WTC11 (cell line): ENCODE measurements at regions not wholly inside any gene's neighbourhood (a gene's known extent, or its start where the extent isn't known, plus 50 kb on each side); places are given as distances from the start of the nearest gene placed in this dataset.

Source experiments
- ATAC-seq: fragments of 200-7000 bp; cut with Tn5 transposase; 2 replicates; pipeline ENCODE4 v1.10.0; 2021; ENCODE audit warnings: mild to moderate bottlenecking, moderate library complexity
- CTCF ChIA-PET: fragments of 300-600 bp; sonication (Branson Sonifier 250); formaldehyde crosslinking; loops from one replicate; lab custom pipeline; 2021; ENCODE audit warnings: antibody characterized with exemption; lab: Charles Lee
- POLR2A ChIA-PET: fragments of 350-600 bp; sonication (Branson Sonifier 250); formaldehyde crosslinking; loops from one replicate; lab custom pipeline; 2021; ENCODE audit warnings: antibody characterized with exemption; lab: Charles Lee
- DNase-seq: peaks from one replicate; pipeline ENCODE4 v3.0.0; 2021; ENCODE audit warnings: low spot score
- H3K27ac Mint-ChIP-seq: 2 replicates; pipeline ENCODE4 v1.8.0; 2021; ENCODE audit warnings: mixed read lengths
- H3K27me3 Mint-ChIP-seq: 2 replicates; pipeline ENCODE4 v1.8.0; 2021; ENCODE audit warnings: low read depth, mild to moderate bottlenecking, moderate library complexity, mixed read lengths
- H3K36me3 Mint-ChIP-seq: 2 replicates; pipeline ENCODE4 v1.8.0; 2021; ENCODE audit warnings: mixed read lengths
- H3K4me1 Mint-ChIP-seq: 2 replicates; pipeline ENCODE4 v1.8.0; 2022; ENCODE audit warnings: mixed read lengths
- H3K4me3 Mint-ChIP-seq: 2 replicates; pipeline ENCODE4 v1.8.0; 2021; ENCODE audit warnings: mild to moderate bottlenecking, moderate library complexity, mixed read lengths
- H3K9me3 Mint-ChIP-seq: 2 replicates; pipeline ENCODE4 v1.8.0; 2021; ENCODE audit warnings: mixed read lengths
- ESRRA ChIP-seq: sonication (generic); formaldehyde crosslinking; IDR thresholded peaks from 2 replicates; pipeline ENCODE4 v1.8.1; 2022; ENCODE audit warnings: mild to moderate bottlenecking, missing genetic modification reagents, borderline replicate concordance
- GABPB1 ChIP-seq: sonication (generic); formaldehyde crosslinking; IDR thresholded peaks from 2 replicates; pipeline ENCODE4 v1.8.1; 2023; ENCODE audit warnings: mild to moderate bottlenecking, missing genetic modification reagents
- GRHL2 ChIP-seq: fragments of 250-450 bp; sonication (Bioruptor Pico); IDR thresholded peaks from 2 replicates; pipeline ENCODE4 v1.8.0; 2022; ENCODE audit warnings: mild to moderate bottlenecking, moderate library complexity; ENCODE audit not compliant: insufficient replicate concordance, severe bottlenecking
- MXD4 ChIP-seq: fragments of 250-450 bp; sonication (Bioruptor Pico); IDR thresholded peaks from 2 replicates; pipeline ENCODE4 v1.8.0; 2021; ENCODE audit warnings: mild to moderate bottlenecking, moderate library complexity, borderline replicate concordance
- MYBL2 ChIP-seq: sonication (generic); formaldehyde crosslinking; IDR thresholded peaks from 2 replicates; pipeline ENCODE4 v1.8.1; 2023; ENCODE audit warnings: mild to moderate bottlenecking, moderate library complexity, missing genetic modification reagents
- NFATC4 ChIP-seq: fragments of 250-450 bp; sonication (Bioruptor Pico); IDR thresholded peaks from 2 replicates; pipeline ENCODE4 v1.9.0; 2021; ENCODE audit warnings: mild to moderate bottlenecking
- NFYB ChIP-seq: sonication (generic); formaldehyde crosslinking; conservative IDR thresholded peaks from 2 replicates; pipeline ENCODE4 v1.8.0; 2022; ENCODE audit warnings: low read depth, missing genetic modification reagents
- NR1H2 ChIP-seq: sonication (generic); formaldehyde crosslinking; IDR thresholded peaks from 2 replicates; pipeline ENCODE4 v1.9.0; 2021; ENCODE audit warnings: mild to moderate bottlenecking, moderate library complexity, missing genetic modification reagents
- NR2C2 ChIP-seq: sonication (generic); formaldehyde crosslinking; IDR thresholded peaks from 2 replicates; pipeline ENCODE4 v1.8.0; 2022; ENCODE audit warnings: mild to moderate bottlenecking, missing genetic modification reagents
- PRRX2 ChIP-seq: fragments of 250-450 bp; sonication (Bioruptor Pico); IDR thresholded peaks from 2 replicates; pipeline ENCODE4 v1.8.0; 2021; ENCODE audit warnings: mild to moderate bottlenecking
- RELA ChIP-seq: sonication (generic); formaldehyde crosslinking; IDR thresholded peaks from 2 replicates; pipeline ENCODE4 v1.8.1; 2022; ENCODE audit warnings: missing genetic modification reagents, mild to moderate bottlenecking, borderline replicate concordance
- SMAD3 ChIP-seq: sonication (generic); formaldehyde crosslinking; IDR thresholded peaks from 2 replicates; pipeline ENCODE4 v1.8.0; 2022; ENCODE audit warnings: missing genetic modification reagents, mild to moderate bottlenecking, borderline replicate concordance
- ZNF138 ChIP-seq: sonication (generic); formaldehyde crosslinking; conservative IDR thresholded peaks from 2 replicates; pipeline ENCODE4 v1.8.1; 2022; ENCODE audit warnings: mild to moderate bottlenecking, moderate library complexity, missing genetic modification reagents
- TF ChIP-seq, protein P1 (sequence below): sonication (generic); formaldehyde crosslinking; IDR thresholded peaks from 2 replicates; pipeline ENCODE4 v1.8.1; 2022; ENCODE audit warnings: mild to moderate bottlenecking, missing genetic modification reagents, moderate library complexity, borderline replicate concordance
- TF ChIP-seq, protein P2 (sequence below): sonication (generic); formaldehyde crosslinking; IDR thresholded peaks from 2 replicates; pipeline ENCODE4 v1.8.0; 2023; ENCODE audit warnings: missing genetic modification reagents
- TF ChIP-seq, protein P3 (sequence below): sonication (generic); formaldehyde crosslinking; IDR thresholded peaks from 2 replicates; pipeline ENCODE4 v1.8.0; 2023; ENCODE audit warnings: missing genetic modification reagents, mild to moderate bottlenecking, borderline replicate concordance
- TF ChIP-seq, protein P4 (sequence below): sonication (generic); formaldehyde crosslinking; conservative IDR thresholded peaks from 2 replicates; pipeline ENCODE4 v1.8.1; 2022; ENCODE audit warnings: mild to moderate bottlenecking, missing genetic modification reagents
- TF ChIP-seq, protein P5 (sequence below): fragments of 250-450 bp; sonication (Bioruptor Pico); IDR thresholded peaks from 2 replicates; pipeline ENCODE4 v2.1.2; 2022; ENCODE audit warnings: mild to moderate bottlenecking, moderate library complexity
- TF ChIP-seq, protein P6 (sequence below): sonication (generic); formaldehyde crosslinking; IDR thresholded peaks from 2 replicates; pipeline ENCODE4 v1.8.1; 2022; ENCODE audit warnings: mild to moderate bottlenecking, moderate library complexity, missing genetic modification reagents
- TF ChIP-seq, protein P7 (sequence below): sonication (generic); formaldehyde crosslinking; conservative IDR thresholded peaks from 2 replicates; pipeline ENCODE4 v1.8.1; 2023; ENCODE audit warnings: mild to moderate bottlenecking, low read depth, missing genetic modification reagents, moderate library complexity
- TF ChIP-seq, protein P8 (sequence below): sonication (generic); formaldehyde crosslinking; IDR thresholded peaks from 2 replicates; pipeline ENCODE4 v1.8.1; 2023; ENCODE audit warnings: mild to moderate bottlenecking, moderate library complexity, missing genetic modification reagents

DNA sequence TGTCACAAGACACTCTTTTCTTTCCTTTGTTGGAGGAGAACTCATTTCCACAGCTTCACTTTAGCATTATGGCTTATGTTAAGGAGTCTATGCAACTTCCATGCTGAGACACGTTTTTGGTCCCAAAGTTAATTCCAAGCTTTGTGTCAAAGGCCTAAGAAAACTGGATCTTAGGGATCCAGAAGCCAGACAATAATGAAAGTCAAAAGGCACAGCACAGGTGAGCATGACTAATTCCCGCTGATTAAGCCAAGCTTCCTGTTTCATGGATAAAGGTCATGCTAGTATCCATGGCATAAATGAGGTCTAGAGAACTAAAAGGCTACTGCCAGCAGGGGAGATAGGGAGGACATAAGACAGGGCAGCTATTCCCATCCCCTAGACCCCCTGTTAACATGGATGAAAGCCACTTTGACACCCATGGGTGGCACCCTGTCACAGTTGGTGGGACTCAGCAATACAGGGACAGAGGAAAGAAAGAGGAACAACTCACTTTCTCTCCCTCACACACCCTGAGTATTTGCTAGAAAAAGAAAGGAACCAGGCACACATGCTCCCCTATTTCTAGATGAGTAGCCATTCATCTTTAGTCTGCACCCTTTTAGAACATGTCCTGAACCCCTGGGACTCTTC, 438.1 kb upstream of the CDH9 start:
- Mint-ChIP-seq H3K4me1 (peaks cover 8% of the 10 kb centered on the region), H3K27ac (no peak overlapping the region; the same call in 1 of the 2 replicates), H3K9me3 (peaks cover 37% of the 10 kb centered on the region), H3K4me3 (peak overlapping the region; percentile 43), H3K27me3 (no peaks in the 10 kb centered on the region; the same call in 1 of the 2 replicates), H3K36me3 (peaks cover 69% of the 10 kb centered on the region)
- ChIA-PET CTCF (no interaction called here), POLR2A (no interaction called here)
- TF ChIP-seq NFYB (CRISPR knock-in tag) = no peak
- TF ChIP-seq NR1H2 (CRISPR knock-in tag) = no peak
- TF ChIP-seq PRRX2 (CRISPR knock-in tag) = no peak
- TF ChIP-seq, protein P1, sequence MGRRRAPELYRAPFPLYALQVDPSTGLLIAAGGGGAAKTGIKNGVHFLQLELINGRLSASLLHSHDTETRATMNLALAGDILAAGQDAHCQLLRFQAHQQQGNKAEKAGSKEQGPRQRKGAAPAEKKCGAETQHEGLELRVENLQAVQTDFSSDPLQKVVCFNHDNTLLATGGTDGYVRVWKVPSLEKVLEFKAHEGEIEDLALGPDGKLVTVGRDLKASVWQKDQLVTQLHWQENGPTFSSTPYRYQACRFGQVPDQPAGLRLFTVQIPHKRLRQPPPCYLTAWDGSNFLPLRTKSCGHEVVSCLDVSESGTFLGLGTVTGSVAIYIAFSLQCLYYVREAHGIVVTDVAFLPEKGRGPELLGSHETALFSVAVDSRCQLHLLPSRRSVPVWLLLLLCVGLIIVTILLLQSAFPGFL (CRISPR knock-in tag) = no peak
- TF ChIP-seq, protein P2, sequence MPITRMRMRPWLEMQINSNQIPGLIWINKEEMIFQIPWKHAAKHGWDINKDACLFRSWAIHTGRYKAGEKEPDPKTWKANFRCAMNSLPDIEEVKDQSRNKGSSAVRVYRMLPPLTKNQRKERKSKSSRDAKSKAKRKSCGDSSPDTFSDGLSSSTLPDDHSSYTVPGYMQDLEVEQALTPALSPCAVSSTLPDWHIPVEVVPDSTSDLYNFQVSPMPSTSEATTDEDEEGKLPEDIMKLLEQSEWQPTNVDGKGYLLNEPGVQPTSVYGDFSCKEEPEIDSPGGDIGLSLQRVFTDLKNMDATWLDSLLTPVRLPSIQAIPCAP = no peak
- TF ChIP-seq, protein P3, sequence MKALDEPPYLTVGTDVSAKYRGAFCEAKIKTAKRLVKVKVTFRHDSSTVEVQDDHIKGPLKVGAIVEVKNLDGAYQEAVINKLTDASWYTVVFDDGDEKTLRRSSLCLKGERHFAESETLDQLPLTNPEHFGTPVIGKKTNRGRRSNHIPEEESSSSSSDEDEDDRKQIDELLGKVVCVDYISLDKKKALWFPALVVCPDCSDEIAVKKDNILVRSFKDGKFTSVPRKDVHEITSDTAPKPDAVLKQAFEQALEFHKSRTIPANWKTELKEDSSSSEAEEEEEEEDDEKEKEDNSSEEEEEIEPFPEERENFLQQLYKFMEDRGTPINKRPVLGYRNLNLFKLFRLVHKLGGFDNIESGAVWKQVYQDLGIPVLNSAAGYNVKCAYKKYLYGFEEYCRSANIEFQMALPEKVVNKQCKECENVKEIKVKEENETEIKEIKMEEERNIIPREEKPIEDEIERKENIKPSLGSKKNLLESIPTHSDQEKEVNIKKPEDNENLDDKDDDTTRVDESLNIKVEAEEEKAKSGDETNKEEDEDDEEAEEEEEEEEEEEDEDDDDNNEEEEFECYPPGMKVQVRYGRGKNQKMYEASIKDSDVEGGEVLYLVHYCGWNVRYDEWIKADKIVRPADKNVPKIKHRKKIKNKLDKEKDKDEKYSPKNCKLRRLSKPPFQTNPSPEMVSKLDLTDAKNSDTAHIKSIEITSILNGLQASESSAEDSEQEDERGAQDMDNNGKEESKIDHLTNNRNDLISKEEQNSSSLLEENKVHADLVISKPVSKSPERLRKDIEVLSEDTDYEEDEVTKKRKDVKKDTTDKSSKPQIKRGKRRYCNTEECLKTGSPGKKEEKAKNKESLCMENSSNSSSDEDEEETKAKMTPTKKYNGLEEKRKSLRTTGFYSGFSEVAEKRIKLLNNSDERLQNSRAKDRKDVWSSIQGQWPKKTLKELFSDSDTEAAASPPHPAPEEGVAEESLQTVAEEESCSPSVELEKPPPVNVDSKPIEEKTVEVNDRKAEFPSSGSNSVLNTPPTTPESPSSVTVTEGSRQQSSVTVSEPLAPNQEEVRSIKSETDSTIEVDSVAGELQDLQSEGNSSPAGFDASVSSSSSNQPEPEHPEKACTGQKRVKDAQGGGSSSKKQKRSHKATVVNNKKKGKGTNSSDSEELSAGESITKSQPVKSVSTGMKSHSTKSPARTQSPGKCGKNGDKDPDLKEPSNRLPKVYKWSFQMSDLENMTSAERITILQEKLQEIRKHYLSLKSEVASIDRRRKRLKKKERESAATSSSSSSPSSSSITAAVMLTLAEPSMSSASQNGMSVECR = no peak
- TF ChIP-seq GRHL2 = no peak
- no peak for TF ChIP-seq NR2C2 (CRISPR knock-in tag)
- TF ChIP-seq, protein P4, sequence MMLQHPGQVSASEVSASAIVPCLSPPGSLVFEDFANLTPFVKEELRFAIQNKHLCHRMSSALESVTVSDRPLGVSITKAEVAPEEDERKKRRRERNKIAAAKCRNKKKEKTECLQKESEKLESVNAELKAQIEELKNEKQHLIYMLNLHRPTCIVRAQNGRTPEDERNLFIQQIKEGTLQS (CRISPR knock-in tag) = no peak
- no peak for TF ChIP-seq MYBL2 (CRISPR knock-in tag)
- TF ChIP-seq MXD4 (CRISPR knock-in tag) = no peak
- no peak for TF ChIP-seq GABPB1 (CRISPR knock-in tag)
- TF ChIP-seq ZNF138 = no peak
- TF ChIP-seq, protein P5, sequence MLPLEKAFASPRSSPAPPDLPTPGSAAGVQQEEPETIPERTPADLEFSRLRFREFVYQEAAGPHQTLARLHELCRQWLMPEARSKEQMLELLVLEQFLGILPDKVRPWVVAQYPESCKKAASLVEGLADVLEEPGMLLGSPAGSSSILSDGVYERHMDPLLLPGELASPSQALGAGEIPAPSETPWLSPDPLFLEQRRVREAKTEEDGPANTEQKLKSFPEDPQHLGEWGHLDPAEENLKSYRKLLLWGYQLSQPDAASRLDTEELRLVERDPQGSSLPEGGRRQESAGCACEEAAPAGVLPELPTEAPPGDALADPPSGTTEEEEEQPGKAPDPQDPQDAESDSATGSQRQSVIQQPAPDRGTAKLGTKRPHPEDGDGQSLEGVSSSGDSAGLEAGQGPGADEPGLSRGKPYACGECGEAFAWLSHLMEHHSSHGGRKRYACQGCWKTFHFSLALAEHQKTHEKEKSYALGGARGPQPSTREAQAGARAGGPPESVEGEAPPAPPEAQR (CRISPR knock-in tag) = no peak
- TF ChIP-seq, protein P6, sequence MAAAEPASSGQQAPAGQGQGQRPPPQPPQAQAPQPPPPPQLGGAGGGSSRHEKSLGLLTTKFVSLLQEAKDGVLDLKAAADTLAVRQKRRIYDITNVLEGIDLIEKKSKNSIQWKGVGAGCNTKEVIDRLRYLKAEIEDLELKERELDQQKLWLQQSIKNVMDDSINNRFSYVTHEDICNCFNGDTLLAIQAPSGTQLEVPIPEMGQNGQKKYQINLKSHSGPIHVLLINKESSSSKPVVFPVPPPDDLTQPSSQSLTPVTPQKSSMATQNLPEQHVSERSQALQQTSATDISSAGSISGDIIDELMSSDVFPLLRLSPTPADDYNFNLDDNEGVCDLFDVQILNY (CRISPR knock-in tag) = no peak
- no peak for TF ChIP-seq RELA (CRISPR knock-in tag)
- ATAC-seq (no peak), DNase-seq (no peak)

DNA sequence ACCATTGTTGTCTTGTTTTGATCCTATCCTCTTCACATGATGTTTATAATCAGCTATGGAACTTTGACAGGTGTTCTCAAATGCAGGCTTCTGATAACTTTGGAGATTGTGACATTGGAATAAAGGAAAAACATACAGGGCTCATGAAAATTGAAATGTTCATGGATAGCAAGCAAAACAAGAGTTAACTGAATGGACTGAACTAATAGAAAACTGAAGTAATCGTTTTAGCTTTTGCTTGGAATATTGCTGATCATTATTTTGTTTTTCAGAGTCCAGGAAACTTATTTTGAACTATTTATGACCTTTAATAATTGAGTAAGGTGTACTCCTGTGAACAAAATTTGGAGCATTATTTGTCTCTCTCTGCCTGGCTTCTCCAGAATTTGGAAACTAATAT, 436.7 kb upstream of the CDH9 start:
- H3K9me3 Mint-ChIP-seq = peaks cover 37% of the 10 kb centered on the region
- no peak overlapping the region for H3K27ac Mint-ChIP-seq
- DNase-seq = no peak
- peaks cover 67% of the 10 kb centered on the region for H3K36me3 Mint-ChIP-seq
- ChIA-PET CTCF (no interaction called here), POLR2A (no interaction called here)
- H3K4me1 Mint-ChIP-seq = peaks cover 8% of the 10 kb centered on the region
- no peaks in the 10 kb centered on the region; the same call in 1 of the 2 replicates for H3K27me3 Mint-ChIP-seq
- peak overlapping the region; percentile 93 for H3K4me3 Mint-ChIP-seq
- no peak for ATAC-seq
- TF ChIP-seq, protein P7, sequence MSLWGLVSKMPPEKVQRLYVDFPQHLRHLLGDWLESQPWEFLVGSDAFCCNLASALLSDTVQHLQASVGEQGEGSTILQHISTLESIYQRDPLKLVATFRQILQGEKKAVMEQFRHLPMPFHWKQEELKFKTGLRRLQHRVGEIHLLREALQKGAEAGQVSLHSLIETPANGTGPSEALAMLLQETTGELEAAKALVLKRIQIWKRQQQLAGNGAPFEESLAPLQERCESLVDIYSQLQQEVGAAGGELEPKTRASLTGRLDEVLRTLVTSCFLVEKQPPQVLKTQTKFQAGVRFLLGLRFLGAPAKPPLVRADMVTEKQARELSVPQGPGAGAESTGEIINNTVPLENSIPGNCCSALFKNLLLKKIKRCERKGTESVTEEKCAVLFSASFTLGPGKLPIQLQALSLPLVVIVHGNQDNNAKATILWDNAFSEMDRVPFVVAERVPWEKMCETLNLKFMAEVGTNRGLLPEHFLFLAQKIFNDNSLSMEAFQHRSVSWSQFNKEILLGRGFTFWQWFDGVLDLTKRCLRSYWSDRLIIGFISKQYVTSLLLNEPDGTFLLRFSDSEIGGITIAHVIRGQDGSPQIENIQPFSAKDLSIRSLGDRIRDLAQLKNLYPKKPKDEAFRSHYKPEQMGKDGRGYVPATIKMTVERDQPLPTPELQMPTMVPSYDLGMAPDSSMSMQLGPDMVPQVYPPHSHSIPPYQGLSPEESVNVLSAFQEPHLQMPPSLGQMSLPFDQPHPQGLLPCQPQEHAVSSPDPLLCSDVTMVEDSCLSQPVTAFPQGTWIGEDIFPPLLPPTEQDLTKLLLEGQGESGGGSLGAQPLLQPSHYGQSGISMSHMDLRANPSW (CRISPR knock-in tag) = no peak
- TF ChIP-seq SMAD3 (CRISPR knock-in tag) = no peak
- TF ChIP-seq NFATC4 = no peak
- TF ChIP-seq, protein P8, sequence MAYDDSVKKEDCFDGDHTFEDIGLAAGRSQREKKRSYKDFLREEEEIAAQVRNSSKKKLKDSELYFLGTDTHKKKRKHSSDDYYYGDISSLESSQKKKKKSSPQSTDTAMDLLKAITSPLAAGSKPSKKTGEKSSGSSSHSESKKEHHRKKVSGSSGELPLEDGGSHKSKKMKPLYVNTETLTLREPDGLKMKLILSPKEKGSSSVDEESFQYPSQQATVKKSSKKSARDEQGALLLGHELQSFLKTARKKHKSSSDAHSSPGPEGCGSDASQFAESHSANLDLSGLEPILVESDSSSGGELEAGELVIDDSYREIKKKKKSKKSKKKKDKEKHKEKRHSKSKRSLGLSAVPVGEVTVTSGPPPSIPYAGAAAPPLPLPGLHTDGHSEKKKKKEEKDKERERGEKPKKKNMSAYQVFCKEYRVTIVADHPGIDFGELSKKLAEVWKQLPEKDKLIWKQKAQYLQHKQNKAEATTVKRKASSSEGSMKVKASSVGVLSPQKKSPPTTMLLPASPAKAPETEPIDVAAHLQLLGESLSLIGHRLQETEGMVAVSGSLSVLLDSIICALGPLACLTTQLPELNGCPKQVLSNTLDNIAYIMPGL (CRISPR knock-in tag) = no peak
- TF ChIP-seq ESRRA (CRISPR knock-in tag) = no peak
